ENCODE measurements at regions not wholly inside any gene's neighbourhood (a gene's known extent, or its start where the extent isn't known, plus 50 kb on each side); places are given as distances from the start of the nearest gene placed in this dataset.

DNA sequence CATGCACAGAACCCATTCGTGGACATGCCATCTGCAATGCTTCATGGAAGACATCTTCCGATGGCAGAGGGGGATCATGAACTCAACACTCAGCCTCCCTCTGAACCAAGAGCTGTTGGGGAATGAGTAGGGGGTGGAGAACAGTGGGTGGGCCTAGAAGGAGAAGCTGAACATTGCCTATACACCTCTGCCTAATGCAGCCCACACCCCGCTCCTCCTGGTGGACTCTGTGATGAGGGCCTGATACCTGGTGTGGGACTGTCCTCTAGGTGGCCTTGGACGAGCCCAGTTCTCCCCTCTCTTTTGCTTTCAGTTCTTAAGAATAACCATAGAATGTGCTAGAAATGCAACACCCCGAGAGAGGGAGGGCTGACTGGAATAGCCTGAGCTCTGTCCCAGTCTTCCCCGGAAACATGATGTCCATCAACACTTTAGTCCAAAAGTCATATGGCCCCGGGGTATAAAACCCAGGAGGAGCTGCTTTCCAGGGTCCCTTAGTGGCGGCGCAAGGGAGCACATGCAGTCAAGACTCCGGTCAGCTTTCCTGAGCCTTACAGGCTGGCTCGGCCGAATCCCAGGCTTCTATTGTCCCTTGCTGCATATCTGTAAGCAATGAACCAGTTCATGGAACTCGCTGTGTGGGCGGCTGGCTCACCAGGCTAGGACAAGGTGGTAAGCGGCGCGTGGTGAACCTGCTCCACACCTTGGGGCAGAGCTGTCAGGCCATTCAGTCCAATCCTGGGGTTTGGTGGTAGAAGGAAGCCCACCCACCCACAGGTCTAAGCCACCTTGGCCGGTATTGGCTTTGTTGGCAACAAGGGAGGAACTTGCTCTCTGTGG is 216.9 kb downstream of the CTTN start:
- no peak overlapping the region for H3K4me3 ChIP-seq (ENCODE audit: low read depth, low read length)
- no peak for TF ChIP-seq CTCF (IDR thresholded peaks at IDR 0.05; ENCODE audit: insufficient read depth, low read depth, low read length, missing control alignments)
- DNase-seq (ENCODE audit: low read depth) = no peak

- DNase-seq (ENCODE audit: low read depth) = no peak
- no peak for TF ChIP-seq CTCF (IDR thresholded peaks at IDR 0.05; ENCODE audit: insufficient read depth, low read depth, low read length, missing control alignments)
Observed at GRCh38 chr11:70616317-70616716, 218.0 kb downstream of the CTTN start.

DNA sequence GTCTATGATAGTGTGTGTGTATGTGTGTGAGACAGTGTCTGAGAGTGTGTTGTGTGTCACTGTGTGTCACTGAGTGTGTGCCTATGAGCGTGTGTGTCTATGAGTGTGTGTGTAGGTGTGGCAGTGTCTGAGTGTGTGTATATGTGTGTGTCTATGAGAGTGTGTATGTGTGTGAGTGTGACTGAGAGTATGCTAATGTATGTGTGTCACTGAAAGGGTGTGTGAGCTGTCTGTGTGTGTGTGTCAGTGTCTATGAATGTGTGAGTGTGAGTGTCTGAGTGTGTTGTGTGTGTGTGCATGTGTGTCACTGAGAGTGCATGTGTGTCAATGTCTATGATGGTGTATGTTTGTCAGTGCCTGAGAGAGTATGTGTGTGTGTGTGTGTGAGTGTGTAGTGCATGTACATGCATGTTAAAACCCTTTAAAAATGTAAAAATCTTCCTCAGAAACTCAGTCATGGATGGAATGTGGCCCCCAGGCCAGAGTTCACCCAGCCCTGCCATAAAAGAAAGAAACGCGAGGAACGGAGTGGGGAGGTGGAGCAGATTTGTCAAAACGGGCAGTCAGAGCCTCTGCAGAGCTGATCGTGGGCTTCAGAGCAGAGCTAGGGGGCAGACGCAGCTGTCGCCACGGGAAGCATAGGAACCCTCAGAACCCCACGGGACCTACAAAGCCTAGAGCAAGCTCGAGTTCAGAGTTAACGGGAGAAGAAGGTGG is 218.8 kb downstream of the CTTN start:
- no peak for DNase-seq (ENCODE audit: low read depth)

More at GRCh38 chr11:70616317-70616716, 218.0 kb downstream of the CTTN start:
- H3K4me3 ChIP-seq (ENCODE audit: low read depth, low read length) = no peak overlapping the region

GRCh38 chr11:70618431-70619101 is 220.2 kb downstream of the CTTN start:
- no peak for TF ChIP-seq CTCF (IDR thresholded peaks at IDR 0.05; ENCODE audit: insufficient read depth, low read depth, low read length, missing control alignments)
- H3K4me3 ChIP-seq (ENCODE audit: low read depth, low read length) = no peak overlapping the region
- no peak for DNase-seq (ENCODE audit: low read depth)

More for the DNA sequence above, 218.8 kb downstream of the CTTN start:
- H3K4me3 ChIP-seq (ENCODE audit: low read depth, low read length) = no peak overlapping the region
- TF ChIP-seq CTCF (IDR thresholded peaks at IDR 0.05; ENCODE audit: insufficient read depth, low read depth, low read length, missing control alignments) = no peak

- H3K4me3 ChIP-seq (ENCODE audit: low read depth, low read length) = no peak overlapping the region
- DNase-seq (ENCODE audit: low read depth) = no peak
- no peak for TF ChIP-seq CTCF (IDR thresholded peaks at IDR 0.05; ENCODE audit: insufficient read depth, low read depth, low read length, missing control alignments)
Observed at GRCh38 chr11:70619591-70619990, 221.3 kb downstream of the CTTN start.

DNA sequence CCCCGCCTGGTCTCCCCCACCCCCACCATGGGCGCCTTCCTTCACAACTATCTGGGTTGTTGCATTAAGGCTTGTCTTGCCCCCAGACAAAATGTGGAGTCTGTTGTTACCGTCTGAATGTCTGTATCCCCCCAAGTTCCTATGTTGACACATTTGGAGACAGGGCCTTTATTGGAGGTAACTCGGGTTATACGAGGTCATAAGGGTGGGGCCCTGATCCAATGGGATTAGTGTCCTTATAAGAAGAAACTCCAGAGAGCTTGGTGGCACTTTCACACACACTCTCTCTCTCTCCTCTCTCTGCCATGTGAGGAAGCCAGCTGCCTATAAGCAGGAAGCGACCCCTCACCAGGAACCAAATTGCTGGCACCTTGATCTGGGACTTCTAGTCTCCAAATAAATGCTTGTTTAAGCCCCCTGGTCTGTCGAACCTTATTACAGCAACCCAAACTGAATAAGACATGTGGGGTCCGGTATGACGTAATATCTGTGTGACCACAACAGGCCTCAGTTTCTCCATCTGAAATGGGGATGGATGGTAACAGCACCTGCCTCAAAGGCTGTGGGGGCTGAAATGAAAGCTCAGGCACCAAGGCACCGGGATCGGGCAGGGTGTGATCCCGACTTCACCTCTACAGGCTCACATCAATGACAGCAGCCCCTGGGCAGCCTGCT is 222.3 kb downstream of the CTTN start:
- no peak for DNase-seq (ENCODE audit: low read depth)
- no peak for TF ChIP-seq CTCF (IDR thresholded peaks at IDR 0.05; ENCODE audit: insufficient read depth, low read depth, low read length, missing control alignments)
- no peak overlapping the region for H3K4me3 ChIP-seq (ENCODE audit: low read depth, low read length)

All from GM12865 (cell line).